GM18867 (cell line): ENCODE measurements at regions not wholly inside any gene's neighbourhood (a gene's known extent, or its start where the extent isn't known, plus 50 kb on each side); places are given as distances from the start of the nearest gene placed in this dataset.
A peak's percentile ranks its signal among the peaks of the same experiment; 100 is the strongest.
"Not testable (repeated sequence)": the region's sequence is repeated elsewhere in the genome, so short reads cannot be mapped to it uniquely, and the experiment has no call there.

ENCODE experiments used
- ATAC-seq: cut with Tn5 transposase; IDR thresholded peaks from one replicate; pipeline ENCODE4 v1.9.1; 2021; ENCODE audit warnings: mild to moderate bottlenecking, moderate library complexity; ENCODE audit not compliant: unreplicated experiment

DNA sequence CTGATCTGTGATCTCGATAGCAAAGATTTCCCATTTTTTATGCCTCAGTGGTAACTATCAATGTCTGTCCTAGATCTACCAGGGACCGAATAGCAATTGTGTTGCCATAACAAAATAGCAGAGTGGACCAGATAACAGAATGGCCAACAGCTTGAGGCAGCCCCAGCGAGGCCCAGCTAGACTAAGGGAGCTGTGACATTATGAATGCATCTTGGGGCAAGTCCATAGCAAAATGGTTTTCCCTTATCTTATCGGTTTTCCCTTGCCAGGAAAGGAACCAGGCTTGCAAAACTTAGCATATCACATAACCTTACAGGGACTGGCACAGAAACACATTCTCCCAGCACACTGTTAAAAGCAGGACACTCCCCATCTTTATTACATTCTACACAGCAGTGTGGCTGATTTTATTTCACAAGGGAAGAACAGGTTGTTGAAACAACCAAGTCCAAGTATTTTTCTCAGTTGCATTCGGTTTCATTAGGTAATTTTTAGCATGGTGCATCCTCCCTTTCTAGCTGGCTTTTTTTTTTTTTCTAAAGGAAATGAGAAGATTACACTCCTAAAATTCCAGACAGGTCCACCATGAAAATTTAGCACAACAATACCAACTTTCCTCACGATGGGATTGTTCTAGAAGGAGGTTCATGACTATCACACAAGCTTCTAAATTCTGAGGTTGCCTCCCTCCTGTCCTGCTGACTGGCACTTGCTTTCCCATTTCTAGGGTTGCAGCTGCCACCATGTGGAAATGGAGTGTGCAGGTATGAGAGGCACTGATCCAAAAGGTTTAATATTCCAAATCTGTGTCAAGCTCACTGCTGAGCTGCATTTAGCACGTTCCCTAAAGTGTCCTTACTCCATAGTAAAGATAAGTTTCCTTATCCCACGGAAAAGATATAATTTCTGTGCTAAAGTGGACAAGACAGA lies 97.0 kb upstream of the SLC35G4 start:
- ATAC-seq, result no peak

DNA sequence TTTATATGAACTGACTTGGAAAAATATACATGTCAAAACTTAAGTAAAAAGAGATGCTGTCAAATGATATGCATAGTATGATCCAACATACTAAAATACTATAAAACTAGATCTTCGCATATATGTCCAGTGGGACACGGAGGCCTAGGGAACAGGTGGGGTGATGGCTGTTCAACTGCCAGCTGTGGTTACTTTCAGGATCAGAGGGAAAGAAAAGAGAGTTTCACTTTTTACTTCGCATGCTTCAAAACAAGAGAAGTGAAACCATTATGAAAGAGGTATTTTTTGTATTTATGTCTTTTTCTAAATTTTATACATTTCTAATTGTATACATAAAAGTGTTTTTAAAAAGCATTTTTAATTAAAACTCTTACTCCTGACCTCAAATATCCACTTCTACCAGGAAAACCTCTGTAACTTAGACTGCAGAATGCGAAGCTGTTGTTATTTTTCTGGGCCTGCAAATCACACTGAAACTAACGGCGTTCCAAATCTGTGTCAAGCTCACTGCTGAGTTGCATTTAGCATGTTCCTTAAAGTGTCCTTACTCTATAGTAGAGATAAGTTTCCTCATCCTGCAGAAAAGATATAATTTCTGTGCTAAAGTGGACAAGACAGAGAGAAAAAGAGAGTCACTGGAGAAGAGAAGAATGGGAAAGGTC lies 97.8 kb upstream of the SLC35G4 start:
- ATAC-seq, result peak; percentile 87

GRCh38 chr18:11506856-11507255 lies 102.5 kb upstream of the SLC35G4 start:
- no peak for ATAC-seq

DNA sequence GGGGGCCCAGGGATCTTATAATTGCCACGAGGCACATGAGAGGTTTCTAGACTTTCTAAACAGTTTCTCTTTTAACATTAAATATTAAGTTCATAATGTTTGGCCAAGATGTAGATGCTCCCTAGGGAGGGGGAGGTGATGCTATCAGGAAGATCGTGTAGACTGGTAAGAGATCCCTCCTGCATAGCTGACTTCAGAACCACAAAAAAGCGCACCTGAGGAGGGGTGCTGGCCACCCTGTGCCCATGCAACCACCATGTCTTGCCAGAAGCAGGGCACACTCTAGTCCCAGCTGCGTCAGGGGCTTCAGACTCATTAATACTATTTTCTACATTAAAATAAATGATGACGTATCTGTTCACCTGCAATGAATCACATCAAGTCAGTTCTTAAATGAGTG lies 103.4 kb upstream of the SLC35G4 start:
- ATAC-seq, result no peak

GRCh38 chr18:11504962-11505361 lies 104.4 kb upstream of the SLC35G4 start:
- no peak for ATAC-seq

- no peak for ATAC-seq
These were observed 107.0 kb upstream of the SLC35G4 start for GRCh38 chr18:11502368-11502767.

DNA sequence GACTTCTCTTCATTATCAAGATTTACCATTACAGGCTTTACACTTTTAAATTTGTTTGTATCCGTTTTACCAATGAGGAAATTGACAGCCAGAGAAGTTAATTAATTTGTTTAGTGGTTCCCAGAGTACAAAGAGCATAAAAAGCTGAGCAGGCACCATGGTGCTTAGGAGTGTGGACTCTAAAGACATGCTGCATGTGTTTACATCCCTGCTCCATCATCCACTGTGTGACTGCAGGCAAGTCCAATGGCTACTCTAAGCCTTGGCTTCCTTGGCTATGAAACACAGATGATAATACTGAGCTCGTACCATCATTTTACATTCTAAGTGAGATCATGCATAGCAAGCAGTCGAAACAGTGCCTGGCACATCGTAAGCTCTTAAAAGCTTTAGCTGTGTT lies 108.0 kb upstream of the SLC35G4 start:
- ATAC-seq, result no peak

- peak; percentile 84 for ATAC-seq
These were observed 109.0 kb upstream of the SLC35G4 start for GRCh38 chr18:11500153-11501122.

DNA sequence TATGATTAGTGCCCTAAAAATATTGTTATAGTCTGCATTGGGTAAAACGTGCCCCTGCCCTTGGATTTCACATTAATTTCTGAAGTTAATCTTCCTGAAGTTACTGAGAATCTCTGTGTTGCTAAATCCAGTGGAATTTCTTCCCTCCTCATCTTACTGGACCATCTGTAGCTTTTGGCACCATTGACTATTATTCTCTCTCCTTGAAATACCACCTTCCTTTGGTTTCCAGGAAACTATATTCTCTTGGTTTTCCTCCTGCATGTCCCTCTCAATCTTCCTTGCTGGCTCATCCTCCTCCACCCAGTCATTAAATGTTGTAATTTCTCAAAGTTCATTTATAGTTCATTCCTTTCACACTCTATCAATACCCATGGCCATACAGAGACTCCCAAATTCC lies 110.6 kb upstream of the SLC35G4 start:
- ATAC-seq, result no peak

- no peak for ATAC-seq
These were observed 111.8 kb upstream of the SLC35G4 start for GRCh38 chr18:11497585-11497984.

DNA sequence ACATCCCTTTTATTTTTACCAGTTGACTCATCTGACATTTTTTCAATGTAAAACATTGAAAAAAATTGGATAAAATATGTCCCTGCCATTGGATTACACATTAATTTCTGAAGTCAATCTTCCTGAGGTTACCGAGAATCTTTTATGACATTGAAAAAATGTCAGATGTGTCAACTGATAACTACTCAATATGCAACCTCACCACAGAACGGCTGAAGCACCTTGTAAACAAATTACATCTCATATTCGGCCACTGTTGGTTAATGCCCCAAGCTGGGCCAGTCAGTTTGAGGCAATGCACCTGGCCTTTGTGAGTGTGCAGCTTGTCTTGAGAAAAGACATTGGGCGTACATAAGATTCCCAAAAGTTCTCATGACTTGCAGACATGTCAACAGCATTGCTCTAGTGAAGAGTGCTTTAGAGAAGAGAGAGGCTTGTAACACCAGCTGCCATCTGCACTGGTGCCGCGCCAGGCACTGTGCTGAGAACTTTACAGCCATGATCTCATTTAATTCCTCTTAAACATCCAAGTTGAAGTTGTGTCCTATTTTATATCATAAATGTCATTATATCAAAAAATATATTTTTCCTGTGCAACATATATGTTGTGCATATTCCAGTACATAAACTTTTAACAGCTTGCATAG lies 112.7 kb upstream of the SLC35G4 start:
- ATAC-seq, result no peak

GRCh38 chr18:11495441-11495840 lies 114.0 kb upstream of the SLC35G4 start:
- no peak for ATAC-seq

DNA sequence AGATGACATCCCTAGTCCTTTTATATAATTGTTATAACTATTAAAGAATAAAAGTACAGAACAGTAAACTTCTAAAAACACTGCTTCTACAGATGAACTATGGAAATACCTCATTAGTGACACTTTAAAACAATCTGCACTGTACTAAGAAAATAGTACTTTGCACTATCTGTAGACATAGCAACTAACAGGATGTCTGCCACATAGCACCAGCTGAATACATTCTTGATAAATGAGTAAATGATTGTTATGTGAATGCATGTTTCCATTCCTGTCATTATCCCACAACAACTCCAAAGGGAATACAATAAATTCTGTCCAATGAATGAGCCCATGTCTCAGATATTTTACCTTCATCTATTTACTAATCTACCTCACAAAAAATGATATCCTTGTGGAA lies 115.3 kb upstream of the SLC35G4 start:
- ATAC-seq, result no peak

DNA sequence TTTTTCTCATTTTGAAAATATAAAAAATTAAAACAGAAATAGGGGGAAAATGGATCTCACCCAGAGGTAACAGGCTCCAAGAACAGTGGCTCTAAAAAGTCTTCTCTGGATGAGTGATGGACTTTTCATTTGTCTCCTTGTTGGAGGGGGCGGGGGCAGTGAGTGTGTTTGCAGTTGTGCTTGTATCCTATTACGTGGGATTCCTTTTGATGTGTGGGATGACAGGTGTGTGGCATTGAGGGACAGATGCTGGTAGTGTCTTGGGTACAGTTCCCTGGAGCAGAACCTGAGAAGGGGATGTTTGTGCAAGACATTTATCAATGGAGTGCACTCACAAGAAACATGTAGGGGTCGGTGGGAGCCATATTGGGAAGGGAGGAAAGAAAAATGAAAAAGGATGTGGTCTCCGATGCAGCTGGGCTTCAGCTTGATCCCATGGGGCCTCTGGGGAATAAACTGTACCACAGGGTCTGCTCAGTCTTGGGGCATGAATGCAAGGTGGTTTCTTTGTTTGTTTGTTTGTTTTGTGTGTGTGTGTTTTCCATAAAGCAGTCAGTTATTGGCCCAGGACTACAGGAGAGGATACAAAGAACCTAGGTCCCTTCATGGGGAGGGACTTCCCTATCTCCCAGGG lies 120.0 kb upstream of the SLC35G4 start:
- ATAC-seq, result no peak

- ATAC-seq, result no peak
These were observed 121.2 kb upstream of the SLC35G4 start for GRCh38 chr18:11488175-11488574.

GRCh38 chr18:11487390-11487789 lies 122.0 kb upstream of the SLC35G4 start:
- no peak for ATAC-seq

GRCh38 chr18:11482271-11482670 lies 127.1 kb upstream of the SLC35G4 start:
- ATAC-seq, result no peak

DNA sequence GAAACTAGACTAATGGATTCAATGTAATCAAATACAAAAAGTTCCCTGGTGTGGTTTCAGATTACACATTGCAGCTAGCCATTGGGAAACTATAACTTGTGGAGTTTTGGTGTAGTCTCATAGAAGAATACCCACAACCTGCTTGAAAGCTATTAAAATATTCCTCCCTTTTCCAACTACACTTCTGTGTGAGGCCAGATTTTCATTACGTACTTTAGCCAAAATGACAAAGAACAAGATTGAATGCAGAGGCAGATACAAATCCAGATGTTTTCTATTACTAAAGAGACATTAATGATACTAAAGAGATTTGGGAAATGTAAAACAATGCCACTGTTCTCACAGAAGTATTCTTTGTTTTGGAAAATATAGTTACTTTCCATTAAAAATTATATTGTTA lies 128.7 kb upstream of the SLC35G4 start:
- no peak for ATAC-seq

DNA sequence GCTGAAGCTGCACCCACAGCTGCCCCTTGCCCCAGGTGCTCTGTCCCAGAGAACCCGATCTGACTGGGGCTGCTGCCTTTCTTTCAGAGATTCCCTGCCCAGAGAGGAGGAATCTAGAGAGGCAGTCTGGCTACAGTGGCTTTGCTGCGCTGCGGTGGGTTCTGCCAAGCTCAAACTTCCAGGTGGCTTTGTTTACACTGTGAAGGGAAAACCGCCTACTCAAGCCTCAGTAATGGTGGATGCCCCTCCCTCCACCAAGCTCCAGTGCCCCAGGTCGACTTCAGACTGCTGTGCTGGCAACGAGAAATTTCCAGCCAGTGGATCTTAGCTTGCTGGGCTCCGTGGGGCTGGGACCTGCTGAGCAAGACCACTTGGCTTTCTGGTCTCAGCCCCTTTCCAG lies 130.4 kb upstream of the SLC35G4 start:
- not testable (repeated sequence) for ATAC-seq

GRCh38 chr18:11470941-11471340 lies 138.5 kb upstream of the SLC35G4 start:
- ATAC-seq, result no peak
